ENCODE measurements at regions not wholly inside any gene's neighbourhood (a gene's known extent, or its start where the extent isn't known, plus 50 kb on each side); places are given as distances from the start of the nearest gene placed in this dataset.

DNA sequence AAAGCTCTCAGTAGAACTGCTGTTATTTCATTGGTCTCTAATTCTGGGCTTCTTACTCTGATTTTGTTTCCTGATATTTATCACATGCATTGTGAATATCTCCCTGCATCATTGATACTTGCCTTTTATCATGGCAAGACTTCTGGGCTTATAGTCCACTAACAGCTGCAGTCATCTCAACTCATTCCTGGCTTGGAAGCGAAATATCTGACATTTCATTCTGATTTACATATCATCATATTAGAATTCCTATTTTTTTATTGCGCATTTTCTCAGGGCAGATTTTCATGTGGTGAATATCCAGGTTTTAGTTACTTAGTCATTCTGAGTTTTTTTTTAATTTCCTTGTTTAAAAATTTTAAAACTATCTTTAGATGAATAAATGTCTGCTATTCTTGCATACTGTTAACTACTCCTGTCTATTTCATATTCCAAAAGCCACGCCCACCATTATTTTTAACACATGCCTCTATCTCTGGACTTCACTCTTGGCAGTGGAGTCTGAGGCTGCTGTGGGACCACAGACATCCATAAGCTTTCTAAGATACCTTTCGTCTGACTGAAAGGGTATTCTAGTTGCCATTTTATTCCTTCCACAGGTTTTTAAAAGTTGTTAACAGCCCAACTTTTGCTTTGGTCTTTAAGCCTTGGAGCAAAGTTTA, 164.5 kb downstream of the IRS1 start:
- 85 to 87% (median 85%) methylated on average over 4 of the region's 4 CpGs for WGBS, 3 donors
- H3K27ac ChIP-seq (ENCODE audit: low read depth, low read length): no peak overlapping the region

DNA sequence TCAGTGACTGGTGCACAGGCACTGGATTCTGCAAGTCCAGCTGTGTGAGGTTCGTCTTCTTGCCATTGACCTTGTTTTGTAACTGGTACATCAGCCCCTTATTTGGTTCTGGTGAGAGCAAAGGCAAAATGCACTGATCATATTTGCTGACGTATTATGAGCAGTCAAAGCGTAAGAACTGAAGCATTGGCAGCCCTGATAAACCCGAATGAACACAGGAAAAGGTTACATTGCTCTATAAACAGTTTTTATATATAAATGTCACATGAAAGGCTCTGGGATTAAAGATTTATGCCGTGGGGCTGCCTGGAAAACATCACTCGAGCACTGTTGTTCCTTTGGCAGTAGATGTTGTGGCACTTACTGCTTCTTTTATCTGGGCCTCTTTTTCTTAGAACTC, 167.9 kb downstream of the IRS1 start:
- 36 to 48% (median 36%) methylated on average over 6 of the region's 6 CpGs for WGBS, 3 donors

GRCh38 chr2:226631187-226631586, 168.4 kb downstream of the IRS1 start:
- 81 to 93% (median 91%) methylated on average over 3 of the region's 3 CpGs for WGBS, 3 donors
- H3K27ac ChIP-seq (ENCODE audit: low read depth, low read length): no peak overlapping the region

More for the DNA sequence above, 167.9 kb downstream of the IRS1 start:
- no peak overlapping the region for H3K27ac ChIP-seq (ENCODE audit: low read depth, low read length)

DNA sequence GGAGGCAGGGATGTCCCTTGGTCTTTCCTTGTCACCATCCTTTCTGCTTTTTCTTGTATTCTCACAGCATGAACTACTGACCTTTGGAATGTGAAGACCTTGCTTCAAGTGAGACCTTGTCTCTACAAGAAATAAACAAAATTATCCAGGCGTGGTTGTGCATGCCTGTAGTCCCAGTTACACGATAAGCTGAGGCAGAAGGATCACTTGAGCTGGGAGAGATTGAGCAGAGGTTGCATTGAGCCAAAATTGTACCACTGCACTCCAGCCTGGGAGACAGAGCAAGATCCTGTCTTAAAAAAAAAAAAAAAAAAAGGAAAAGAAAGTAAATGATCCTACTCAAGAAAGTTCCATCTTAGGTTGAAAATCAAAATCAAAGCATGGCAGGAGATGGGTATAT, 173.7 kb downstream of the IRS1 start:
- WGBS, 3 donors: 69 to 80% (median 75%) methylated on average over 2 of the region's 2 CpGs
- no peak overlapping the region for H3K27ac ChIP-seq (ENCODE audit: low read depth, low read length)

- no peak overlapping the region for H3K27ac ChIP-seq (ENCODE audit: low read depth, low read length)
- WGBS, 3 donors: 79 to 86% (median 81%) methylated on average over 13 of the region's 13 CpGs
Observed at GRCh38 chr2:226623587-226624368, 175.8 kb downstream of the IRS1 start.

DNA sequence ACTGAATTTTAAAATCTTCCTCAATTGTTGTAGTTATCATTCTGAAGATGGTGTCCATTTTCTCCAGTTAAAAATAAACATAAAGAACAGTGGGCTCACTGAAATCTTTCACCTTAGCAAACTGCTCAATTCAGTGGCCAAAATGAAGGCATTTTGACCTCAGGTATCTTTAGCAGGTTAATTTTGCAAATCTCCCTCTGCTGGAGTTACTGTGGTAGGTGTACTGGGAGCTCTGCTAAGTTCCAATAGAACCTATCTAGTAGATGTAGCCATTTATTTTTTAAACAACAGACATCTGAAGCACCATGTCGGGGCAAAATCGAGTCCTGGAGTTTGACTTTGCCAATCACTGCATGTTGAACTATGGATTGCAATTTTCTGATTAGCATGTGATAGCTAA, 177.1 kb downstream of the IRS1 start:
- WGBS, 3 donors: 83 to 87% (median 83%) methylated on average over 2 of the region's 2 CpGs
- H3K27ac ChIP-seq (ENCODE audit: low read depth, low read length): no peak overlapping the region

- WGBS, 3 donors: 92 to 95% (median 92%) methylated on average over 3 of the region's 3 CpGs
- no peak overlapping the region for H3K27ac ChIP-seq (ENCODE audit: low read depth, low read length)
Observed at GRCh38 chr2:226620176-226620575, 179.4 kb downstream of the IRS1 start.

DNA sequence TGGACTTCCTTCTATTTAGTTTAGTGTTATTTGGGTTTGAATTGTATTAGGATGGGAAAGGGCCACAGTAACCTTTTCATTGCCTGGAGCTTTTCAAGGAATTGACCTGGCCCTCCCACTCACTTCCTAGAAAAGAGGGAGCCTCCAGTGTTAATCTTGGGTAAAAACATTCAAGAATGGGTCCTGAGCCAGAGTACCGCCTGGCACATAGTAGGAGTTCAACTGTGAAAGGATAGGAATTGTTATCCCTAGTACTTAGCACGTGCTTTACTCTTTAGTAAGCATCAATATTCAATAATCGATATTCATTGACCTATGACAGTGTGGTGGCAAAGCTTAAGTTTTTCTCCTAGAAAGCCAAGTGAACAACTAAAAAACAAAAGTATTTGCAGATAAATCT, 179.9 kb downstream of the IRS1 start:
- WGBS, 3 donors: 85 to 92% (median 90%) methylated on average over 3 of the region's 3 CpGs

GRCh38 chr2:226618875-226619605, 180.6 kb downstream of the IRS1 start:
- WGBS, 3 donors: 39 to 68% (median 67%) methylated on average over 2 of the region's 2 CpGs
- H3K27ac ChIP-seq (ENCODE audit: low read depth, low read length): no peak overlapping the region

More for the DNA sequence above, 179.9 kb downstream of the IRS1 start:
- H3K27ac ChIP-seq (ENCODE audit: low read depth, low read length): no peak overlapping the region

DNA sequence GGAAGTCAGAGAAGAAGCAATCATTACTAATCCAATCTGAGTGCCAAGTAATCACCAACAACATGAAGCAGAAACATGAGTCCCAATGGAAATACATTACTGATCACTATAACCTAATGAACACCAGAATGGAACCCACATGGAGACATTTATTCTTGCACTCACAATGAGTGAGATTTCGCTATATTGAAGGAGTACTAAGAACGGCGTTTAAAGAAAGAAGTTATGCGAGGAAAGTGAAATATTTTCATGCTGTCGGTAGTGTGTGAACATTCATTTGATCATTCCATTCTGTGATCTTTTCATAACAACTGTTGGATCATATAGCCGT, 181.1 kb downstream of the IRS1 start:
- 60 to 75% (median 70%) methylated on average over 6 of the region's 6 CpGs for WGBS, 3 donors
- no peak overlapping the region for H3K27ac ChIP-seq (ENCODE audit: low read depth, low read length)

- no peak overlapping the region for H3K27ac ChIP-seq (ENCODE audit: low read depth, low read length)
- 59 to 86% (median 81%) methylated on average over 2 of the region's 2 CpGs for WGBS, 3 donors
Observed at GRCh38 chr2:226615891-226616290, 183.7 kb downstream of the IRS1 start.

DNA sequence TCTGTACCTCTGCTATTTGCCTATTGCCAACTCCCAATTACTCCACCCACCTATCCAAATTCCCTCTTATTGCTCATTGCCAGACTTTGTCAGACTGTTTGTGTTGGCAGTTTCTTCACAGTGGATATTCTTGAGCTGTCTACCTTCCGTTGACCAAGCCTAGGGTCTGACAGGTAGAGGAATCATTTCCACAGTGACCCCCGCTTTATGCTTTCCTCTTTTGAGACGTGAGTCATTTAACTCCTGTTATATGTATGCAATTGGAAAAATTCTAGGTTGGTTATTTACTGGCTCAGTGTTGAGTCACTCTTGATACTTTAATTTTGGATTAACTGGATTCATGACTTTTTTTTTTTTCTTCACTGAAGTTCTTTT, 187.7 kb downstream of the IRS1 start:
- WGBS, 3 donors: 82 to 89% (median 87%) methylated on average over 3 of the region's 3 CpGs
- H3K27ac ChIP-seq (ENCODE audit: low read depth, low read length): no peak overlapping the region

DNA sequence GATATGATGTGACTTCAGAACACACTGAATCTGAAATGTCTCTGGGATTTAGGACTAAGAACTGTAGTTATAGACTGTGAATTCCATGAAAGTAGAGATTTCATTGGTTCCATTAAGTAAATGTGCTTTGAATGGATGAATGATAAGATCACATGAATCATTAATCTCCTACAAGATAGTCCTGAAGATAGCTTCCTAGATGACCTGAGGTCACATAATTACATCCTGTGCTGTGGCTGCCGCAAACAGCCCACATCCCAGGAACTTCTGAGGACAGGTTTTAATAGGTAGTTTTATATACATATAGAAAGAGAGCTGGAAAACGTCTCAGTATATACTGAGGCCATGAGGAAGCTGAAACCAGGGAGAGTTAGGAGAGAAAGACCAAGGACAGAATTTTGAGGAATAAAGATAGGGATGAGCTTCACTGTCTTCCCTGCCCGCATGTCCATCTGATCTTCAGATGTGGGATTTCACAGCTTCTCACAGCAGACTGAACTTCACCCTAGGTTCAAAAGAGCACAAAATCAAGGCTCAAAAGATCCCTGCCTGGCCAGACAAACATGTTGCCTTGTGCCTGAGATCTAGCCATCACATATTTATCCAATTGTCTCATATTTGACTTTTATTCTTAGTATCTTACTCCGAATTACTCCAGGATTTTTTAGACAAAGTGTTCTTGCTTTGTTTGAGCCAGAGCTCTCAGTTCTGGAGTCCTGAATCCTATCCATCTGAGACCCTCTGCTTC, 188.2 kb downstream of the IRS1 start:
- no peak overlapping the region for H3K27ac ChIP-seq (ENCODE audit: low read depth, low read length)
- 69 to 73% (median 70%) methylated on average over 4 of the region's 4 CpGs for WGBS, 3 donors

GRCh38 chr2:226609366-226609765, 190.3 kb downstream of the IRS1 start:
- 57 to 61% (median 57%) methylated on average over 1 of the region's 1 CpG for WGBS, 3 donors
- H3K27ac ChIP-seq (ENCODE audit: low read depth, low read length): no peak overlapping the region

DNA sequence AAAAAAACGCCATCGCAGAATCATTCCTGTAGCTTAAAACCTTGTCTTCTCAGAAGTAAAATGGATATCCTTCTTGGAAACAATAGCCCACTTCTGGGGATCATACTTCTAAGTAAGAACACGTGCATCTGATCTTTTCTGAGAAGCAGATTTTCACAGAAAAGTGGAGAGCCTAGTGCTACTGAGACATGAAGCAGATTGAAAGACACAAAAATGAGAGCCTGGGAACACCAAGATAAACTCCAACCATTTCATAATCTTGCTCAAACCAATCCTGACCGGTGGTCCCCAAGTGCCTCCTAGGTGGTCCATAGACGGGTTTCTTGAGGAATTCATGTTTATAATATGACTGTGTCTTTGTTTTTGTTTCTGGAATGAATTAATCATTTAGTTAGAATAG, 191.2 kb downstream of the IRS1 start:
- 69 to 76% (median 71%) methylated on average over 5 of the region's 5 CpGs for WGBS, 3 donors

DNA sequence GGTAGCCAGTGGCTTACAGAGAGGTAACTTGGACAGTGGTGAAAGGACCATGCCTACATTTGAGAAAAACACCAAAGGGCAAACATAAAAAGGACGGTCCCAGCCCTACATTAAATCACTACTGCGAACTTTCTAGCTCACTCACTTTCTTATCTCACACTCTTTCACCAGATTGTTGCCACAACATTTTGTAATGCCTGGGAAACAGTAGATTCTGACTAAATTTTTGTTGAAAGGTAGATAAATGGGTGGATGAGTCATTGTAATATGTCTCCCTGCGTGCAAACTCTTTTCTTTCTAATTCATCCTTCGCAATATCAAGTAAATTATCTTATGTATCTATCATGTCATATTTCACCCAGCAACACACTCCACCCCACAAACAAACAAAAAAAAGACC, 192.2 kb downstream of the IRS1 start:
- no peak overlapping the region for H3K27ac ChIP-seq (ENCODE audit: low read depth, low read length)
- WGBS, 3 donors: 70 to 77% (median 75%) methylated on average over 4 of the region's 4 CpGs

More for the DNA sequence above, 191.2 kb downstream of the IRS1 start:
- H3K27ac ChIP-seq (ENCODE audit: low read depth, low read length): no peak overlapping the region

GRCh38 chr2:226605642-226606041, 194.0 kb downstream of the IRS1 start:
- 95 to 98% (median 97%) methylated on average over 2 of the region's 2 CpGs for WGBS, 3 donors
- no peak overlapping the region for H3K27ac ChIP-seq (ENCODE audit: low read depth, low read length)

GRCh38 chr2:226603606-226604005, 196.0 kb downstream of the IRS1 start:
- WGBS, 3 donors: 93 to 96% (median 96%) methylated on average over 1 of the region's 1 CpG

More at GRCh38 chr2:226603606-226604005, 196.0 kb downstream of the IRS1 start:
- no peak overlapping the region for H3K27ac ChIP-seq (ENCODE audit: low read depth, low read length)

All from adipose tissue (tissue), 3 donors.